ENCODE measurements at regions not wholly inside any gene's neighbourhood (a gene's known extent, or its start where the extent isn't known, plus 50 kb on each side); places are given as distances from the start of the nearest gene placed in this dataset.

DNA sequence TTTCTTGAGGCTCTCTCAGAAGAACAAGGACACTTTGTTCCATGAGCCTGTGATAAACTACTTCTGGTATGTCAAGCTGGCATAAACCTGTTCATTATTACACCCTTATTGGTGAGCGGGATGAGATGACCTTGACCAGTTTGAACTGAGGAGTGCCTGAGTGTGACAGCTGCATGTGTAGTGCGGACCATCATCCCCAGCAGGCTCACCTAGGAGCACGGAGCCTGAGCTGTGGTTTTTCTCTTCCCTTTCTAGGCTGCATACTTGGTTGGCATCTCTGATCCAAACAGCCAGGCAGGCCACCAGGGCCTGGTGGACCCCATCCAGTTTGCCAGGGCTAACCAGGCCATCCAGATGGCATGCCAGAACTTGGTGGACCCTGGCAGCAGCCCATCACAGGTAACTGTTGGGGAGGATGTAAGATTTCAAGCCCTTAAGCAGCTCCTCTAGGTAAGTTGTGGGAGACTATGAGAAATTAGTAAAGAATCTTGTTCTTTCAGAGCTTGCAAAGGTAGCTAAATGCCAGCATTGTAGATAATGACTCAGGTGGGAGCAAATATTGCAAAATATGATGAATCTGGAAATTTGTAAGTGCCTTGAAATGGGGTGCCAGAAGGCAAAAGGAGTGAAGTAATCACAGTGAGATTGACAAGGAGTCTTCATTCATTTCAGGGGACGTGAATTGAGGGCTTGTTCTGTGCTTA, 288.9 kb upstream of the TPM1 start:
- TF ChIP-seq CTCF (IDR thresholded peaks at IDR 0.05; ENCODE audit: poor library complexity), result no peak
- no peak for TF ChIP-seq EZH2 (IDR thresholded peaks at IDR 0.05; ENCODE audit: borderline replicate concordance)
- no peak for TF ChIP-seq EZH2phosphoT487 (IDR thresholded peaks at IDR 0.05; ENCODE audit: low read depth, severe bottlenecking, unreplicated experiment)
